GM04503 (cell line): ENCODE measurements at regions not wholly inside any gene's neighbourhood (a gene's known extent, or its start where the extent isn't known, plus 50 kb on each side); places are given as distances from the start of the nearest gene placed in this dataset.
A peak's percentile ranks its signal among the peaks of the same experiment; 100 is the strongest.
"Not testable (repeated sequence)": the region's sequence is repeated elsewhere in the genome, so short reads cannot be mapped to it uniquely, and the experiment has no call there.

Source experiments
- DNase-seq: peaks from one replicate; pipeline ENCODE4 v3.0.0-alpha.2; 2012; ENCODE audit warnings: low read depth

DNA sequence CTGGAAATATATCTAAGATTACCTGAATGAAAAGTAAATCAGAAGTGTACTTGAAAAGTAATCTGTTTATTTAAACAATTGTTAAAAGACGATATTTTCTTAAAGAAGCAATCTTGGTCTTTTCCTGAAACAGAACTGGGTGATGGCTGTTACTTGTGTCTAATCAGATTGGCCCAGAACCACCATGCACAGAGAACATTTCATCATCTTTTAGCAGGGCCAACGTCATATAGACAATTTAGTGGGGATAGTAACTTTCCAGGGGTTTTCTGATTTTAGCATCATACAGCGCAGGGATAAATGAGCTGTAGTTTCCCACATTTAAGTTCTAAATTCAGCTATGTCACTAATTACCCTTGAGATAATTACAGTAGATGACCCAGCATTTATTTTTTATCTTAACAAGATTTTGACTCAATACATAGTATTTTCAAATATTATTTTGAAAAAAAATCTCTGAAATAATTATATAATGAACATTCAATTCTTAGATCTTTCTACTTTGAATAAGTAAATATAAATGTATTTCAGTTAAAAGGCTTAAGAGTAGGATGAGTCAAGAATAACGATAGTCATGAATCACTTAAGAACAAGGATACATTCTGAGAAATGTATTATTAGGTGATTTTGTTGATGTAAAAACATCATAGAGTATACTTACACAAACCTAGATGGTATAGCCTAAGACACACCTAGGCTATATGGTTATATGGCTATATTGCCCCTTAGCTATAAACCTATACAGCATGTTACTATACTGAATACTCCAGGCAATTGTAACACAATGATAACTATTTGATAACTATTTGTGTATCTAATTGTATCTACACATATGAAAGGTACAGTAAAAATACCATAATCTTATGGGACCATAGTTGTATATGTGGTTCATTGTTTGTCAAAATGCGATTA lies 103.8 kb upstream of the MME start:
- no peak for DNase-seq

DNA sequence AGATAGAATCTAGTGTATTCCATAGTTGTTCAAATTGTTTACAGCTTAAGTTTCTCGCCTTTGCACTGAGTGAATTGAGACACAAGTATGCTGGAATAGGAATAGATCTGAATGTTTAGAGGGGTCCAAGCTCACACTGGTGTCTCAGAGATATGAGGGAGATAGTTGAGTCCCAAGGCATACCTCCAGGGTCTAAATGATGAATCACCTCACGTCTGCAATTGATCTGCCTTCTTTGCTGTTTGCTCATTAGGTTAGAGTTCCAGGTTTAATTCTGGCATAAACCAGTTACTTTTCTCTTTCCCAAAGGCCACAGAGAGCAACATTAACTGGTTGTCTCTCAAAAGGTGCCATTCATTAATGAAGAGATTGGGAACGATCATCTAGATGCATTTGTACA lies 106.3 kb upstream of the MME start:
- no peak for DNase-seq

DNA sequence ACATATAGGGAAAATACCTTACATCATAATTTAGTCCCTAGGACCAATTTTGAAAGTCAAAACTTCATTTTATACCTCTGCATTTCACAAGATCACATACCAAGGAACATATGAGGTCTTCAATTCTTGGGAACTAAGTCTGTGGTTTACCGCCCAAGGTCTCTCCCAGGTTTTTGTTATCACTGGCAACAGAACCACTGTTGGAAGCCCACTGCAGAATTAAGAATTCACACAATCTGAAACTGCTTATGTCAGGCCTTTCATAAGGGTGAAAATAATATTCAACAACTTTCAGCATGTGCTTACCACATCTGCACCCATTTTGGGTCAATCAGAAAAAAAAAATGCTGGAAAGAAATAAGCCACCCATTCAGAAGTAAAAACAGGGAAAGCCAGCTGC lies 107.2 kb upstream of the MME start:
- DNase-seq, result peak; percentile 51

DNA sequence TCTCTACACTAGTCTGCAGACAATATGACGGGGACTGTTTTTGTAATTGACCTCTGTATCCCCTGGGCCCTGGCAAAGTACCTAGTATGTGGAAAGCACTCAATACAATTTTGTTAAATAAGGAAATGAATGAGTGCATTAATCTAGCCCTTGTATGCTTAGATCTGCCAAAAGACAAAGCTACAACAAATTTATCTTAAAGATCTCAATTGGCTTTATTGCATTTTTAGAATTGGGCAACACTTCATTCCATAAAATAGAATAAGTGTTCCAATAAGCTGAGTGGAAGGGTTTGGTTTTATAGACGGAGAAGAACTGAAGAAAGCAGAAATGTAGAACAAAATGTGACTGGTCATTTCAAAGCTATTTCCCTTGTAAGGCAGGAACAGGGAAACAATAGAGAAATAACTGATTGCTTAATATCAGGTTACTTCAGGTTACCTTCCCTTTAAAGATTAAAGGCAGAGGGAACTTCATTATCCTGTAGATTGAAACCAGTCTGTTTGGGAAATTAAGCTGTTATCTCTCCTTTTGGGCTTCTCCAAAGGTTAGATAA lies 108.3 kb upstream of the MME start:
- DNase-seq, result peak; percentile 85

DNA sequence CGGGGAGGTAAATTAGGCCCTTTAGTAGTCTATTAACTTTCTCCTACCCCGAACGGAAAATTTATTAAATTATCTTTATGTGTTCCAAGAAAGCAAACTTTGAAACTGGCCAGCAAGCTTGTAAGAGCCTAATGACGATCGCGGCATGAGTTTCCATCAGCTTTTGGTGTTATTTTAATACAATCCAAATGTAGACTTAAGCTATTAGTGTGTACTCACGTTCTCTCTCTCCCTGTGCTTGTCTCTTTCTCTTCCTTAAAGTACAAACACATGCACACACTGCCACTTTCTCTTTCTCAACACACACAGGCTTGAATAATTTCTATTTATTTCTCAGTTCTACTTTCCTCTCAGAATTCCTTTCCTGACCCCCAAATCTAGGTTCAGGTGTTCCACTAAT lies 108.8 kb upstream of the MME start:
- no peak for DNase-seq

DNA sequence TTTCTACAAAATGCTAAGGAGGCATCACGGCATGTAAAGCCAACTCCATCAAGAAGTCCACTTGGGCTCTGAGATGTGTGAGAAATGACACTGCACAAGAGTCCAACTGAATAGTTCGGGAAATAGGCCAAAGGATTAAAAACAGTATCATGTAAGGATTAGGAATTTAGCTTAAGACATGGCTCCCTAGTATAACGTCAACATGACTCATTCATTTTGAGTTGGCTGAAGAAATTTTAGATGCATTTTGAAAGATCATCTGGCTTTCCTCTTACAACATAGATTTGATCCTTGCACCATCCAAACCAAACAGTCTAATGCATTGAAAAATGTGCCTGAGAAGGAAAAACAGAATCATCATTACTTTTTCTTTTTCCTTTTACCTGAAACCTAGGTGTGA lies 109.3 kb upstream of the MME start:
- peak; percentile 86 for DNase-seq

DNA sequence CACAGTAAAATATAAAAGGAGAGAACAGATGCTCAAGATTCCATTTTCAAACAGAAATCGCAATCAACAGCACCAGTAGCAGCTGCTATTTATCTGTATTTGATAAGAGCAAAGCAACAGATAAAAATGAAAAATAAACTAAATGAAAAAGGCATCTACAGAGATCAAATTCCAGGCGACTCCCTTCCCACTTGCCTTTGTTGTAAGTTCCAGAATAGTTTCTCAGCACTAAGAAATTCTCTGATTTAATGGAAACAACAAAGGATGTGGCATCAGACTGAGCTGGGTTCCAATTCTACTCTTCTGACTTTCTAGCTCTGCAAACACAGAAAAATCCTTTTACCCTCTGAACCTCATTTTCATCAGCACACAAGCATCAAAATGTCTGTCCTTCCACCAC lies 110.8 kb upstream of the MME start:
- no peak for DNase-seq

DNA sequence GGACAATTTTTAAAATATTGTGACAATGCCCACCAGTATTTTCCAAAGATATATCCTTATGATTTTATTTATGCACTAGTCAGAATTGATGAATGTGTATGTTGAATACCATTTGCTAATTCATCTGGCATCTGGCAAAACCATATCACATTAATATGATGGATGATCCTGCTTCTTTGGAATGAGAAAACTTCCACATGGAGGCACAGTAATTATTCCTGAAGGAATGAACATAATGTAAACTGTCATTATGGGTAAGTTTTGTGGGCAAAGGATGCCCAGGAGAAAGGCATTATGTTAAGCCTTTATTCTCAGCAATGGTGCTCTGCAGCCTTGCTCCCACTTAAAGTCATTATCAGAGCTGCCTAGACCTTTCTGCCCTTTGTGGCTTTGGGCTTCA lies 113.0 kb upstream of the MME start:
- peak; percentile 50 for DNase-seq

DNA sequence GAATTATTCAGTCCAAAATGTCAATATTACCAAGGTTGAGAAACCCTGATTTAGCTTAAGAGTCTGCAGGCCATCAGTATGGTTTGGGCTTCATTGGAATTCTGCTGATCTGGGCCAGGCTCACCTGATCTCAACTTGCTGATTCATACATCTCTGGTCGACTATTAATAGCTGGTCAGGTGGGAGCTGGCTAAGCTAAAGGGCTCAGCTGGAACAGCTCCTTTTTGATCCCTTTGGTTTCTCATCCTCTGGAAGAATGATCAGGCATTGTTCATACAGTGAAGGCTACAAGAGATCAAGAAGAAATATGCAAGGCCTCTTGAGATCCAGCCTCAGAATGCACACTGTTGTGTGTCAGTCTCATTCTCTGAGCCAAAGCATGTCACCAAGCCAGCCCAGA lies 123.3 kb upstream of the MME start:
- DNase-seq, result no peak

DNA sequence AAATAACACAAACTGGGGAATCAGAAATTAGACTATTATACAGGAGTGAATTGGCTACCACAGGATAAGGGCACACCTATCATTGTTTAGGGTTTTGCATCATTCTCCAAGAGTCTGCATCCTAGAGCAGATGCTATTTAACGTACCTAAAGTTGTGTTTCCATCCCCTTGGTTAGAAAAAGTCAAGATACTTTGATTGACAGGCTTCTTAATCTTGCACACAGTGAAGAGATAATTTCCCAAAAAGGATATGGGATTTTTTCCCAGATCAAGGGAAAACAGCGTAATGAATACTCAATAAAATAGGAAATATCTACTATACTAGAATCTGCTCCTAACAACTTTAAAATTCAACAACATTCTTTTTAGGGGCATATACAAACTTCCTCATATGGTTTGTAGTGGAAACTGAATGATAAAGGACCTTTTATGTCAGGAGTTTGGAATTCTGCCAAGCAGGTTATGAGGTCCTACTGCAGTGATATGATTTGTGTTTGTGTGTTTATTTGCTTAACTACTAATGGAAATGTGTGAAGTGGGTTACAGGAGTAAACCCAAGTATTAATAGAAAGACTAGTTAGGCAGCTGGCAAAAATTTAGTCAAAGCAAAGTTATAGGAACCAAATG lies 124.1 kb upstream of the MME start:
- DNase-seq, result no peak

DNA sequence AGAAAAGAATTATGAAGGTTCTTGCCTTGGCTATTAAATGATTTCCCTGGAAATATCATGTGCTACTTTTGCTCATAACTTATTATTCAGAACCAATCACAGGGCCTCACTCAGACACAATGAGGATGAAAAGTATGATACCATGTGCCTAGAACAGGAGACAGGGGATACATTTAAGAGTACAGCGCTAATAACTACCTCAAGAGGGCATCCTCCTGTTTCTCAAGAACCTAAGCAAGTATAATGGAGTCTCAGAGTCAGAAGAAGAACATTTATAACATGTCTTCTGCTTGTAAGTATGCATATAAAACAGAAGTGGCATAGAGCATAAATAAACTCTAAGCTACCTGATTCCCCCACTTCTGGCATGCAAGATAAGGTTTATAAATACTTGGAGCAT lies 125.4 kb upstream of the MME start:
- no peak for DNase-seq

DNA sequence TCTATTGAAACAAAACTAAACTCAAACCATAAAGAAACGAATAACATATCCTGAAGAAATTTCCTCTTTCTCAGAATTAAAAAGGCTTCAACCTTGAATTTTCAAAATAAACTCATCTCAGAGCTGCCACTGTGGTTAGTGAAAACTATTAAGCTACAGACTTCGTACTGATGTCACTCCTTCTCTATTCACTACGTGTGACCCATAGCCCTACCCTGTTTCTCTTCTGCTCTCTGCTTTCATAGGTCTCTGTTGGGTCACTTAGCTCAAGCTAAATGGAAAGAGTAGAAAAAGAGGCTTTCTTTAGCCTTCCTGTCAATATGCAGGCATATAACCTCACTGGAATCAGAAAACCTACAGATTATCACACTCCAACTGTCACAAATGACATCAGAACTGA lies 126.6 kb upstream of the MME start:
- DNase-seq, result no peak

DNA sequence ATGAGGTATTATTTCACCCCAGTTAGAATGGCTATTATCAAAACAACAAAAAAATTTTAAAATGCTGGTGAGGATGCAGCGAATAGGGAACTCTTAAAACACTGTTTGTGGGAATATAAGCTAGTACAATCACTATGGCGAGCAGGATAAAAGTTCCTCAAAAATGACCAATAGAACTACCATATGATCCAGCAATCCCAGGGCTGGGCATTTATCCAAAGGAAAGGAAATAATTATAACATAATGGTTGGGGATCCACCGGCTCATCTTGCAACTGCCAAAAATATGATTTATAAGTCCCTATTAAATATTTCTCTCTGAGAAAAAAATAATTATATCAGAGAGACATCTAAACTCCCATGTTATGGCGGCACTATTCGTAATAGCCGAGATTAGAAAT lies 127.6 kb upstream of the MME start:
- no peak for DNase-seq

DNA sequence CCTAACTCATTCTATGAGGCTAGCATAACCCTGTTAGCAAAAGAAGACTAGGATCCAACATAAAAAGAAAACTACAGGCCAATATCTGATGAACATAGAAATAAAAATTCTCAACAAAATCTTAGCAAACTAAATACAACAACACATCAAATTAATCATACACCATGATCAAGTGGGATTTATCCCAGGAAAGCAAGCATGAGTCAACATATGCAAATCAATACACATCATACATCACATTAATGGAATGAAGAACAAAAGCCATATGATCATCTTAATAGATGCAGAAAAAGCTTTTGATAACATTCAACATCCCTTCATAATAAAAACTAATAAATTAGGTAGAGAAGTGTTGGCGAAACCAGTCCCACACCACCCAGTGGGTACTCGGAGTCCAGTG lies 136.1 kb upstream of the MME start:
- no peak for DNase-seq

DNA sequence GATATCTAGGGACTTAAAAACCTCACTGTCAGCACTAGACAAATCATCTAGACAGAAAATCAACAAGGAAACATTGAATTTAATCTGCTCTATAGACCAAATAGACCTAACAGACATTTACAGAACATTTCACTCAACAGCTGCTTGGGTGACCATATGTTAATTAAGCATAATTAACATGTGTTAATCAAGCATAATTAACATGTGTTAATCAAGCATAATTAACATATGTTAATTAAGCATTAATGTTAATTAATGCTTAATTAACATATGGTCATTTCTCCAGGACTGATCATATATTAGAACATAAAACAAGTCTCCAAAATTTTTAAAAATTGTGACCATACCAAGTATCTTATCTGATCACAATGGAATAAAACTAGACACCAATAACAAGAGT lies 137.3 kb upstream of the MME start:
- DNase-seq, result no peak

DNA sequence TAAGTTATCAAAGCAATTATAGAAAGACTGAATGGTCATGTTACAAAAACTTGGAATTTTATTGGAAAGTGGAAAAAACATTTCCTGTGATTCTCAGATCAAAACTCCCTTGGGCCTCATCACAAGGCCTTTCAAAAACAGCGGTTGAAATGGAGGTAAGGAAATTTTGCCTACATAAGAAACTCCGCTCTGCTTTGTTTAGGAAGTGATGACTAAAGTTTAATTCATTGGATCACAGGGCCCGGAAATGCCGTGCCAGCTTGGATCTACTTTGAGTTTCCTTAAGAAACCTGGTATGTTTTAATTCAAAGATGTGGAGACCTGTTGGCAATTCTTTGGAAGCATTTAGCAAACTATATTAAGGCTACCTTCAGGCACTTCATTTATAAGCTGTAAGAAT lies 143.9 kb upstream of the MME start:
- no peak for DNase-seq

DNA sequence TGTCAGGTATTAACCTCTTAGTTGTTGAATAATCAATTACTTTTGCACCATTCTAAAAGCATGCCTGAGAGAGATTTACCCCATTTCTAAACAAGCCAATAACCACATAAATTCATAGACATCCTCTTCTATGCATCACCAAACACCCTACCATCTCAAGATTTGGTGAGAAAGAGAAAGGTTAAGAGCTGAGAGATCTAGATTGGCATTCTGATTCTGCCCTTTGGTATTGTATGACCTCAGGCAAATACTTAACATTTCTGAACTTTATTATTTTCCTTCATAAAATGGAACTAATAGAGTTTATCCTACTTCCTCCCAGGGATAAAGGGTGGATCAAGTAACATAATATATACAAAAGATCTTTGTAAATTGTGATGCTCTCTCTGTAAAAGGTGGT lies 146.5 kb upstream of the MME start:
- no peak for DNase-seq

DNA sequence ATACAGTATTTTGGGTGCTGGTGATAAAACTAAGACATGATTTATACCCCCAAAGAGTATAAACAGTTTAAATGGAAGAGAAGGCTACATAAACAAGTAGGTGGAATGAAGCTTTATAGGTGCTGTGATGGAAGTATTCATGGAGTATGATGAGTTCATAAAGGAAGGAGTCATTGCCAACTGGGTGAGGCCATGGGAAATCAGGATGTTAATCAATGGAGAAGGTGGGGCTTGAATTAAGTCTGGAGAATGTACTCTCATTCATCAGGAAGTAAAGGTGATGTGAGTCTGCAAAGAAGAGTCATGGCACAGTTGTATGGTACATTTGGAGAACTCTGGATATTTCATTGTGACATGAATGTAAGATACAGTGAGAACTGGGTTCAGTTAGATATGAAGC lies 147.5 kb upstream of the MME start:
- DNase-seq, result no peak

DNA sequence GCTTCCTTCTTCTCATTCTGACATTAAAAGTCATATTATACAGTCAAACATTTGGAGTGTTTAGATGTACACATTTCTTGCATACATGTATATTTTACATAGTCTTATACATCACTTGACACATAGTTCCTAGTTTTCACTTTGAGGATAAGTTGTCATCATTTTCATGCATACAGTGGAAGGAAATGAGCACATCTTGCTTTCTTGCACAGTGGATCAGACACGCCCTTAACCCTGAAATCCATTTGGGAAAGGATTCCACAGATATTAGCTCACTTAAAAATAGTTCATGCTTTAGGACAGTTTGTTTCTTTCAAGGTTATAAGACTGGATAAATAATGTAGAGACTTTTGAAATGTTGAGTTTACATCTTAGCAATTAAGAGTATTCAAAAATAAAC lies 148.6 kb upstream of the MME start:
- peak; percentile 53 for DNase-seq

DNA sequence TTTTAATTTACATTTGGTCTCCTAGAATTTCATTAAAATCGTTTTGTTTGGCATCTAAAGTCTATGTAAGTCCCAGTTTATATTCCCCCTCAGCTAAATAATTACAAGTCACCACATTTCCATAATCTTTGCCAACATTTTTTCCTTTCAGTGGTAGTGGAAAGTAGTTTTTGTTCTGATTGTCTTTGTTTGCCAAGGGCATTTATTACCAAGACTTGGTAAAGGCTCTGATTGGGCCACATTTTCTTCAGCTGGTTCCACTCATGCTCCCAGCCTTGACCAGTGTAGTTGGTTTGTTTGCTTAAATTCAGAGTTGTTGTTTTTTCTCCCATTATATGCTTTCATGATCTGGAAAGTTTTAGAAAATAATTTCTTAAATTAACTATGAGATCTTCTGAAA lies 153.4 kb upstream of the MME start:
- DNase-seq, result no peak

DNA sequence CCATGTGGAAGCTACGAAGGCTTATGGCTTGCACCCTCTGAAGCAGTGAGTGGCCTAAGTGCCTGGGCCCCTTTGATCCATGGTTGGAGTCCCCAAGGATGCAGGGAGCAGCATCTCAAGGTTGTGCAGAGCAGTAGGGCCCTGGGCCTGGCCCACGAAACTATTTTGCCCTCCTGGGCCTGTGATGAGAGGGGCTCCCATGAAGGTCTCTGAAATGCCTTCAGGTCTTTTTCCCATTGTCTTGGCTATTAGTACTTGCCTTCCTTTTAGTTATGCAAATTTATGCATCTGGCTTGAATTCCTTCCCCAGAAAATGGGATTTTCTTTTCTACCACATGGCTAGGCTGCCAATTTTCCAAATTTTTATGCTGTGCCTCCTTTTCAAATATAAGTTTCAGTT lies 158.8 kb upstream of the MME start:
- no peak for DNase-seq

DNA sequence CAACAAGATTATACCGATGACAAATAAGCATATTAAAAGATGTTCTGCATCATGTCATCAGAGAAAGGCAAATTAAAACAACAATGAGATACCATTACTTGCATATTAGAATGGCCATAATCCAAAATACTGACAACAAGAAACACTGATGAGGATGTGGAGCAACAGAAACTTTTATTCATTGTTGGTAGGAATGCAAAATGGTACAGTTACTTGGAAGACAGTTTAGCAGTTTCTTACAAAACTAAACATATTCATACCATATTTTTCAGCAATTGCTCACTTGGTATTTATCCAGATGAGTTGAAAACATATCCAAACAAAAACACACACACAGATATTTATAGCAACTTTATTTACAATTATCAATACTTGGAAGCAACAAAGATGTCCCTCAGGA lies 160.9 kb upstream of the MME start:
- DNase-seq, result no peak

DNA sequence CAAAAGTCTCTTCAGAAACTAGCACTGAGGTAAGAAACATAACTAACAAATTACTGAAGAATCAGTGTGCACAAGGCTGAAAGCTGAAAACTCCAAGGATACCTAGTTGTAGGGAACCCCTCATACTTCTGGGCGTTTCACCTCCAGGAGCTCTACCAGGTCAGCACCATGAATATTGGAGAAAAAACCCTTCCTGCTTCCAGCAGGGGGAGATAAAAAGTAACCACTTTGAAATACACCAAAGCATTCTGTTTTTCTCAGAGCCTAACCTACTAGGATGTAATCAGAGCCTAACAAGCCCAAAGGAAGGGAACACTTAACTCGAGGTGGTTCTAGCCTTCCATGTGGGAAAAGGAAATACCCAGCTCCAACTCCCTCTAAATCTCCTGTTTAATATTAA lies 175.8 kb upstream of the MME start:
- no peak for DNase-seq

DNA sequence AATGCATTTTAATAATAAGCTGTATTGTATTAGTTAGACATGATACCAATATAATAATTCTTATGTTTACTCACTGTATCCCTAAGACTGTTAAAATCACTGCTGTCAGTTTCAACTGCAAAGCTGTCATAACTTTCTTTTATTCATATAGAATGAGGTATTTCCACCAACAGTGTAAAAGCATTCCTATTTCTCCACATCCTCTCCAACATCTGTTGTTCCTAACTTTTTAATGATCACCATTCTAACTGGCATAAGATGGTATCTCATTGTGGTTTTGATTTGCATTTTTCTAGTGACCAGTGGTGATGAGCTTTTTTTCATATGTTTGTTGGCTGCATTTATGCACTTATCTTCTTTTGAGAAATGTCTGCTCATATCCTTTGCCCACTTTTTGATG lies 177.6 kb upstream of the MME start:
- DNase-seq, result not testable (repeated sequence)
